Prostate gland (tissue), 2 donors: ENCODE measurements at regions not wholly inside any gene's neighbourhood (a gene's known extent, or its start where the extent isn't known, plus 50 kb on each side); places are given as distances from the start of the nearest gene placed in this dataset.
"Not testable (repeated sequence)": the region's sequence is repeated elsewhere in the genome, so short reads cannot be mapped to it uniquely, and the experiment has no call there.

Experiments used
- POLR2A ChIP-seq: fragments of 450-650 bp; IDR thresholded peaks from one replicate; pipeline ENCODE4 v1.6.1; 2016; ENCODE audit warnings: antibody characterized with exemption, mild to moderate bottlenecking
- POLR2AphosphoS5 ChIP-seq: sonication (generic); formaldehyde crosslinking; IDR thresholded peaks from one replicate; pipeline ENCODE4 v1.6.1; 2017; ENCODE audit warnings: antibody characterized with exemption
- TF ChIP-seq, protein P1 (sequence below), 4 experiments: fragments of 200-600 bp in 2 of 4; fragments of 450-650 bp in 2 of 4; sonication (generic) in 2 of 4; IDR thresholded peaks; 1 replicate in 3 of 4; 2 replicates in 1 of 4; pipeline ENCODE4 v1.5.1; 2016 to 2019; ENCODE audit warnings: antibody characterized with exemption in 4 of 4, mild to moderate bottlenecking in 2 of 4, moderate library complexity in 2 of 4

DNA sequence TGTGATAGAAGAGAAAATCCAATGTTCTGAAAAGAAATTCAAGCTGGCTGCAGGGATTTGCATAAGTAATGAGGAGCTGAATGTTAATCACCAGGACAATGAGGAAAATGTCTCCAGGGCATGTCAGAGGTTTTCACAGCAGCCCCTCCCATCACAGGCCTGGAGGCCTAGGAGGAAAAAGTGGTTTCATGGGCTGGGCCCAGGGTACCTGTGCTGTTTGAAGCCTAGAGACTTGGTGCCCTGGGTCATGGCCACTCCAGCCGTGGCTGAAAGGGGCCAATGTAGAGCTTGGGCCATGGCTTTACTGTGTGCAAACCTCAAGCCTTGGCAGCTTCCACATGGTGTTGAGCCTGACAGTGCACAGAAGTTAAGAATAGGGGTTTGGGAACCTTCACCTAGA is 452.6 kb upstream of the CHORDC1 start:
- not testable (repeated sequence) for TF ChIP-seq POLR2A, POLR2AphosphoS5
- TF ChIP-seq, protein P1, sequence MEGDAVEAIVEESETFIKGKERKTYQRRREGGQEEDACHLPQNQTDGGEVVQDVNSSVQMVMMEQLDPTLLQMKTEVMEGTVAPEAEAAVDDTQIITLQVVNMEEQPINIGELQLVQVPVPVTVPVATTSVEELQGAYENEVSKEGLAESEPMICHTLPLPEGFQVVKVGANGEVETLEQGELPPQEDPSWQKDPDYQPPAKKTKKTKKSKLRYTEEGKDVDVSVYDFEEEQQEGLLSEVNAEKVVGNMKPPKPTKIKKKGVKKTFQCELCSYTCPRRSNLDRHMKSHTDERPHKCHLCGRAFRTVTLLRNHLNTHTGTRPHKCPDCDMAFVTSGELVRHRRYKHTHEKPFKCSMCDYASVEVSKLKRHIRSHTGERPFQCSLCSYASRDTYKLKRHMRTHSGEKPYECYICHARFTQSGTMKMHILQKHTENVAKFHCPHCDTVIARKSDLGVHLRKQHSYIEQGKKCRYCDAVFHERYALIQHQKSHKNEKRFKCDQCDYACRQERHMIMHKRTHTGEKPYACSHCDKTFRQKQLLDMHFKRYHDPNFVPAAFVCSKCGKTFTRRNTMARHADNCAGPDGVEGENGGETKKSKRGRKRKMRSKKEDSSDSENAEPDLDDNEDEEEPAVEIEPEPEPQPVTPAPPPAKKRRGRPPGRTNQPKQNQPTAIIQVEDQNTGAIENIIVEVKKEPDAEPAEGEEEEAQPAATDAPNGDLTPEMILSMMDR (IDR thresholded peaks at IDR 0.05) = not testable (repeated sequence)
